Omental fat pad (tissue), 3 donors: ENCODE measurements at regions not wholly inside any gene's neighbourhood (a gene's known extent, or its start where the extent isn't known, plus 50 kb on each side); places are given as distances from the start of the nearest gene placed in this dataset.
"Not testable (repeated sequence)": the region's sequence is repeated elsewhere in the genome, so short reads cannot be mapped to it uniquely, and the experiment has no call there.

Experiments used
- ATAC-seq: fragments of 150-250 bp; one replicate; pipeline ENCODE4 v1.9.1; 2016; ENCODE audit warnings: mild to moderate bottlenecking, moderate library complexity; ENCODE audit not compliant: low FRiP score
- DNase-seq: peaks from one replicate; pipeline ENCODE4 v3.0.0-alpha.2; 2019; ENCODE audit warnings: low spot score
- CTCF ChIP-seq, 3 donors: fragments of 450-650 bp; IDR thresholded peaks; one replicate each; pipeline ENCODE4 v1.5.1; 2016 to 2017; ENCODE audit warnings: antibody characterized with exemption in 3 of 3, mild to moderate bottlenecking in 3 of 3, moderate library complexity in 2 of 3

- DNase-seq (no peak), ATAC-seq (no peak)
Measured at GRCh38 chr7:113283861-113284260, 165.5 kb upstream of the SMIM30 start.

GRCh38 chr7:113282875-113283274 lies 164.5 kb upstream of the SMIM30 start:
- ATAC-seq = no peak
- TF ChIP-seq CTCF (IDR thresholded peaks at IDR 0.05) = no peak
- DNase-seq = no peak

More at GRCh38 chr7:113283861-113284260, 165.5 kb upstream of the SMIM30 start:
- TF ChIP-seq CTCF (IDR thresholded peaks at IDR 0.05) = no peak

GRCh38 chr7:113281223-113281622 lies 162.9 kb upstream of the SMIM30 start:
- no peak for TF ChIP-seq CTCF (IDR thresholded peaks at IDR 0.05)
- ATAC-seq (no peak), DNase-seq (no peak)

GRCh38 chr7:113279256-113279655 lies 160.9 kb upstream of the SMIM30 start:
- DNase-seq (no peak), ATAC-seq (no peak)
- no peak for TF ChIP-seq CTCF (IDR thresholded peaks at IDR 0.05)

GRCh38 chr7:113270790-113271189 lies 152.4 kb upstream of the SMIM30 start:
- DNase-seq (no peak), ATAC-seq (no peak)
- no peak for TF ChIP-seq CTCF (IDR thresholded peaks at IDR 0.05)

DNA sequence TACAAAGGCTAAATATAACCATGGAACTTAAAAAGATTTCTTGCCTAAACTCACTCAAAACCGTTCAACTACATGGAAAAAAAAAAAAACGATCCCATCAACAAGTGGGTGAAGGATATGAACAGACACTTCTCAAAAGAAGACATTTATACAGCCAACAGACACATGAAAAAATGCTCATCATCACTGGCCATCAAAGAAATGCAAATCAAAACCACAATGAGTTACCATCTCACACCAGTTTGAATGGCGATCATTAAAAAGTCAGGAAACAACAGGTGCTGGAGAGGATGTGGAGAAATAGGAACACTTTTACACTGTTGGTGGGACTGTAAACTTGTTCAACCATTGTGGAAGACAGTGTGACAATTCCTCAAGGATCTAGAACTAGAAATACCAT lies 151.2 kb upstream of the SMIM30 start:
- DNase-seq, ATAC-seq: not testable (repeated sequence)

GRCh38 chr7:113268757-113269156 lies 150.4 kb upstream of the SMIM30 start:
- no peak for TF ChIP-seq CTCF (IDR thresholded peaks at IDR 0.05)
- ATAC-seq = no peak
- no peak for DNase-seq

GRCh38 chr7:113267885-113268284 lies 149.5 kb upstream of the SMIM30 start:
- ATAC-seq (no peak), DNase-seq (no peak)
- TF ChIP-seq CTCF (IDR thresholded peaks at IDR 0.05) = no peak
